T-cell (primary cell): ENCODE measurements at regions not wholly inside any gene's neighbourhood (a gene's known extent, or its start where the extent isn't known, plus 50 kb on each side); places are given as distances from the start of the nearest gene placed in this dataset.

Experiments used
- ATAC-seq, 4 experiments: fragments of 200-7000 bp in 3 of 4; fragments of 150-1000 bp in 1 of 4; cut with Tn5 transposase; replicated peaks in 1 of 4; 1 replicate in 3 of 4; 2 replicates in 1 of 4; pipeline ENCODE4 v1.10.0; 2021; ENCODE audit warnings: moderate library complexity in 3 of 4, mild to moderate bottlenecking in 2 of 4, moderate number of reproducible peaks in 1 of 4
- CTCF ChIA-PET, 2 donors: fragments of 300-600 bp; sonication (Branson Sonifier 250); formaldehyde crosslinking; loops; one replicate each; lab custom pipeline; 2022; ENCODE audit warnings: antibody characterized with exemption in 2 of 2; lab: Charles Lee
- POLR2A ChIA-PET, 2 donors: fragments of 300-600 bp; sonication (Branson Sonifier 250); formaldehyde crosslinking; loops; one replicate each; lab custom pipeline; 2022; ENCODE audit warnings: antibody characterized with exemption in 2 of 2; lab: Charles Lee
- DNase-seq, 35 experiments: peaks; one replicate each; pipeline versions ENCODE4 v3.0.0 to v3.0.0-alpha.2; 2013 to 2023
- H3K27ac ChIP-seq: one replicate; pipeline ENCODE4 v1.5.1; 2013; ENCODE audit warnings: low read length
- H3K27me3 ChIP-seq, 2 experiments: replicated peaks in 1 of 2; 1 replicate in 1 of 2; 2 replicates in 1 of 2; pipeline versions ENCODE4 v1.6.1 to v1.7.0; 2013; ENCODE audit warnings: low read length in 1 of 2, mixed read lengths in 1 of 2; ENCODE audit not compliant: control insufficient read depth in 2 of 2, insufficient read depth in 2 of 2; ENCODE audit errors: extremely low read depth in 1 of 2
- H3K36me3 ChIP-seq, 2 donors: 1 replicate in 1 of 2; 2 replicates in 1 of 2; pipeline versions ENCODE4 v1.6.1 to v1.7.0; 2013; ENCODE audit warnings: low read length in 1 of 2; ENCODE audit not compliant: control insufficient read depth in 2 of 2, insufficient read depth in 1 of 2; ENCODE audit errors: extremely low read depth in 1 of 2
- H3K4me1 ChIP-seq, 2 experiments: 1 replicate in 1 of 2; 2 replicates in 1 of 2; pipeline versions ENCODE4 v1.6.1 to v1.7.0; 2013; ENCODE audit warnings: low read length in 2 of 2, mixed read lengths in 1 of 2; ENCODE audit not compliant: insufficient read depth in 2 of 2, control insufficient read depth in 1 of 2; ENCODE audit errors: extremely low read depth in 1 of 2
- H3K4me3 ChIP-seq, 2 donors: 1 replicate in 1 of 2; 2 replicates in 1 of 2; pipeline versions ENCODE4 v1.5.1 to v1.7.0; 2013; ENCODE audit warnings: mild to moderate bottlenecking in 2 of 2, low read length in 1 of 2, moderate library complexity in 1 of 2; ENCODE audit not compliant: control insufficient read depth in 1 of 2; ENCODE audit errors: extremely low read depth in 1 of 2
- H3K9me3 ChIP-seq: 2 replicates; pipeline ENCODE4 v1.7.0; 2013
- H3K27ac Mint-ChIP-seq, 2 donors: one replicate each; pipeline ENCODE4 v1.8.0; 2020 to 2021; ENCODE audit warnings: mild to moderate bottlenecking in 2 of 2, mixed read lengths in 2 of 2
- H3K27me3 Mint-ChIP-seq, 2 donors: one replicate each; pipeline ENCODE4 v1.8.0; 2021 to 2022; ENCODE audit warnings: mixed read lengths in 2 of 2
- H3K36me3 Mint-ChIP-seq: one replicate; pipeline ENCODE4 v1.8.0; 2021; ENCODE audit warnings: mixed read lengths
- H3K4me1 Mint-ChIP-seq, 3 donors: one replicate each; pipeline ENCODE4 v1.8.0; 2020 to 2022; ENCODE audit warnings: mixed read lengths in 3 of 3, mild to moderate bottlenecking in 1 of 3
- H3K4me3 Mint-ChIP-seq, 3 donors: one replicate each; pipeline ENCODE4 v1.8.0; 2020 to 2022; ENCODE audit warnings: mild to moderate bottlenecking in 3 of 3, mixed read lengths in 3 of 3, moderate library complexity in 3 of 3
- H3K9me3 Mint-ChIP-seq, 3 donors: one replicate each; pipeline ENCODE4 v1.8.0; 2020 to 2022; ENCODE audit warnings: mixed read lengths in 3 of 3
- WGBS: methylation state at CpG from one replicate; pipeline ENCODE4 v1.1.5; 2013; ENCODE audit warnings: missing lambda C conversion rate; ENCODE audit not compliant: insufficient coverage; 5-methylcytosine and 5-hydroxymethylcytosine counted together

DNA sequence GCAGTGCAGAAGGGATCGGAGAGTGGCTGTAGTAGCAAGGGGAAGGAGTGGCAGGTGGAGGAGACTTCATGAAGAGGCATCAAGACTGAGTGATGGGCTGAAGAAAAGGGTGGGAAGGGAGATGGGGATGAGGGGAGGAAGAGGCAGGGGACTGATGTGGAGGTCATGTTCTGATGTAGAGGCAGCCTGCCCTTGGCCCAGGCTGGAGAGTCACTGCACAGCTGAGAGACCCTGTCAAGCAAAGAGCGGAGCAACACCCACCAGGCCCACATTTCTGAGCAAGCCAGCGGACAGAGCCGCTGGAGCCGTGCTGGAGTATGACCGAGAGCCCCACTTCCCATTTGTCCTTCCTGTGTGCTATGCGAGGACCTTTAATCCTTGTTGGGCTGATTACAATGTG lies 501.6 kb upstream of the MKI67 start:
- no peak for DNase-seq
- no peak overlapping the region for H3K4me3 Mint-ChIP-seq
- POLR2A ChIA-PET = no interaction called here
- peaks cover 3 to 7% of the 10 kb centered on the region in 2 donors for H3K27me3 Mint-ChIP-seq
- WGBS = 79% methylated on average over 5 of the region's 7 CpGs
- ATAC-seq = no peak
- no peaks in the 10 kb centered on the region for H3K36me3 Mint-ChIP-seq
- Histone ChIP-seq H3K27me3 (peaks cover 0 to 14% of the 10 kb centered on the region in 2 experiments), H3K36me3 (no peaks in the 10 kb centered on the region), H3K9me3 (no peaks in the 10 kb centered on the region), H3K4me1 (no peaks in the 10 kb centered on the region), H3K27ac (no peak overlapping the region), H3K4me3 (no peak overlapping the region)
- H3K9me3 Mint-ChIP-seq = no peaks in the 10 kb centered on the region
- H3K4me1 Mint-ChIP-seq = no peaks in the 10 kb centered on the region
- CTCF ChIA-PET = no interaction called here
- H3K27ac Mint-ChIP-seq = no peak overlapping the region

DNA sequence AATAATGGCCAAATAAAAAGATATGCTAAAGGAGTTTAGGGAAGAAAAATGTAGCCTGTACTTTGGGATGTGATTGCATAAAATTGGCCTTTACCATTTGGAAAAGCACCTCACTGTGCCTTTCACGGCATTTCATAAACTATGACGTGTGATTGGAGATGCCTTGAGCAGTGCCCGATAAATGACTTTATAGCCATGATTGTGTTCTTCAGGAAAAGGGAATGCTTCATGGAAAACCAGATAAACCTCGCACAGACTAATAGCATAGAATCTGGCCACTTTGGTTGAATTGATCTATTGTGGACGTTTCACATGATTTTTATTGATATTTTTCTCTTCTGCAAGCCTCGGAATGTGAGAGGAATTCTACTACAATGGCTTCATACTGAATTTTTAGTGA lies 502.0 kb upstream of the MKI67 start:
- H3K36me3 ChIP-seq = no peaks in the 10 kb centered on the region
- DNase-seq (no peak), ATAC-seq (no peak)
- Mint-ChIP-seq H3K27ac (no peak overlapping the region), H3K27me3 (peaks cover 3 to 7% of the 10 kb centered on the region in 2 donors), H3K9me3 (no peaks in the 10 kb centered on the region), H3K36me3 (no peaks in the 10 kb centered on the region), H3K4me3 (no peak overlapping the region), H3K4me1 (no peaks in the 10 kb centered on the region)
- ChIA-PET POLR2A (no interaction called here), CTCF (no interaction called here)
- no peaks in the 10 kb centered on the region for H3K9me3 ChIP-seq
- WGBS = 29% methylated on average over 1 of the region's 6 CpGs
- no peak overlapping the region for H3K27ac ChIP-seq
- no peaks in the 10 kb centered on the region for H3K4me1 ChIP-seq
- H3K27me3 ChIP-seq = peaks cover 0 to 9% of the 10 kb centered on the region in 2 experiments
- H3K4me3 ChIP-seq = no peak overlapping the region

DNA sequence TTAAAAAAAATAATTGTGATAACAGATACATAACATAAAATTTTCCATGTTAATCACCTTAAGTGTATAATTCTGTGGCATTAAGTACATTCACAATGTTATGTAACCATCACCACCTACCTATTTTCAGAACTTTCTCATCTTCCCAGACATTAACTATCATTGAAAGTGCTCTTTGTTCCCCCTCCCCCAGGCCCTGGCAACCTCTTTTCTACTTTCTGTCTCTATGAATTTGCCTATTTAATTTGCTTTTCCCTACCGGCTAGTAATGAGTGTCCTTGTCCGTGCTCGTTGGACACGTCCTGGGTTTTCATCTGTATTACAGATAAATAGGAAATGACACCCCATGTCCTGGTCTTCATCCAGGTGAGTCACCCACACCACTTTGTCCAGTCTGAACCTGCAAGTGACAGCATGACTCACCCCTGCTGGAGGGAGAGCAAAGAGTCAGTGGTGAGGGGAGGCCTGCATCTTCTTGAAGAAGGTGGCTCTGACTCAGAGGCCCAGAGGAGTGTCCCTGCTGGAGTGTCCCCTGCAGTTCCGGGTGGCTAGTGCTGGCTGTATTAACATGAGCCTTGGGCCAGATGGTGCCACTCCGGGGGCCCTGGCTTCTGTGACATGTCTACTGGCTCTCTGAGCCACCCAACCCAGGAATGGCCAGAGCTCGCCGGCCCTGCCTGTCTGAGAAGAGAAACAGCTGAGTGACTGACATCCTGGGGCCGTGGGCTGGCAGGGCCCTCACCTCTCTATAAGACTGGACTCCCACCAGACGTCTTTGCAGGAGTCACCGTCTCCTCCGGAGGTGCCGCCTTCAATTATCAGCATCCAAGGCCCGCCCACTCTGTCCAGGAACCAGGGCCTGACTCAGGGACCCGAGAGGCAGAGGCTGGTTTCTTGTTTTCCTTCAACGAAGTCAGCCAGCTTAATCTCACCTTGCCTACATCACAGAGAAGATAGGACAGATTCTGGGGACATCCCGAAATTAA lies 503.2 kb upstream of the MKI67 start:
- H3K27ac ChIP-seq = no peak overlapping the region
- DNase-seq (no peak), ATAC-seq (no peak)
- H3K4me3 ChIP-seq = no peak overlapping the region
- Mint-ChIP-seq H3K27ac (no peak overlapping the region), H3K4me1 (no peaks in the 10 kb centered on the region), H3K27me3 (peaks cover 3 to 7% of the 10 kb centered on the region in 2 donors), H3K4me3 (no peak overlapping the region), H3K9me3 (no peaks in the 10 kb centered on the region), H3K36me3 (no peaks in the 10 kb centered on the region)
- CTCF ChIA-PET = no interaction called here
- peaks cover 0 to 8% of the 10 kb centered on the region in 2 experiments for H3K27me3 ChIP-seq
- POLR2A ChIA-PET = no interaction called here
- H3K9me3 ChIP-seq = no peaks in the 10 kb centered on the region
- 75% methylated on average over 10 of the region's 17 CpGs for WGBS
- no peaks in the 10 kb centered on the region for H3K36me3 ChIP-seq
- H3K4me1 ChIP-seq = no peaks in the 10 kb centered on the region

DNA sequence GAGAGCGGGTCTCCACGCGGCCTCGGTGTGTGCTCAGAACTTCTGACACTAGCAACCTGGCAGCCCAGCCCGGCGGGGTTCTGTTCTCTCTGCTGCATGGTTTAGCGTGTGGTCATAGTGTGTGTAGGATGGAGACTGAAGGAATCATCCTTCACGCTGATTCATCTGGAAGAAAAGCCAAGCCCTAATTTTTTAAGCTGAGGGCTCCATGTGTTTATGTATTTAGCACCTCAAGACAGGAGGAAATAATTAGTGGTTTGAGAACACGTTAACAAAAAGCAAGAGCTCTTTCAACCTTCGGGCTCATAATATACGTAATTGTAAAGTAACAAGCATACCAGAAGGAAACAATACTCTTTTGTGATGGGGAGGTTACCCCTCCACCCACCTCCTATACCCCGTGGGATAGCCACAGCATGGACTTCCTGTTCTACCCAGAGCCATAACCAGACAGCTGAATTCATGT lies 504.6 kb upstream of the MKI67 start:
- no peaks in the 10 kb centered on the region for H3K36me3 Mint-ChIP-seq
- Histone ChIP-seq H3K27me3 (peaks cover 2 to 8% of the 10 kb centered on the region in 2 experiments), H3K4me1 (no peaks in the 10 kb centered on the region), H3K27ac (no peak overlapping the region), H3K9me3 (no peaks in the 10 kb centered on the region), H3K4me3 (no peak overlapping the region), H3K36me3 (no peaks in the 10 kb centered on the region)
- H3K27ac Mint-ChIP-seq = no peak overlapping the region
- H3K9me3 Mint-ChIP-seq = no peaks in the 10 kb centered on the region
- H3K4me1 Mint-ChIP-seq = no peaks in the 10 kb centered on the region
- WGBS = 96% methylated on average over 6 of the region's 12 CpGs
- no peak for ATAC-seq
- CTCF ChIA-PET = interaction anchor here in 1 of 2 donors (0.6 kb wide), 1 partner anchor 31 kb away, joined by 3 read pairs; no protein-coding TSS in a partner anchor
- no peak overlapping the region for H3K4me3 Mint-ChIP-seq
- no peak for DNase-seq
- POLR2A ChIA-PET = no interaction called here
- peaks cover 3 to 8% of the 10 kb centered on the region in 2 donors for H3K27me3 Mint-ChIP-seq

DNA sequence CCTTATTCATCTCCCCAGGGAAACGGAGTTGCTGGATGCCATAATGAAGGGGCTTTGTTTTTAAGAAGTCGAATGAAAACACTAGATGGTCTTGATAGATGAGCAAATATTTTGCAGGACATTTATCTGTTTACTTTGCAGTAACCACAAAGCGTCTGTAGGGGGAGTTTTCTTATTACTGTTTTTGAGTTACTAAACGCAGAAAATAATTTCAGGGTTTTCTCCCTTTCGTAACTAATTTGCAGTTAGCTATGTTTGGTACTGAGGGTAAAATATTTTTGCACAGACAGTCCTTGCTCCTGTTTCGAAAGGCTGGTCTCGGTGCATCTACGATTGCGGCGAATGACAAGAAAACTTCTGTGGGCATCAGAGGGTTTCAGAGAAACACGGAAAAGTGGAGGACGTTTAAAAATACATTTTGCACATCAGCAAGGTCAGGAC lies 505.6 kb upstream of the MKI67 start:
- ChIA-PET POLR2A (no interaction called here), CTCF (interaction anchor here in 1 of 2 donors (0.6 kb wide), 1 partner anchor 32 kb away, joined by 3 read pairs; no protein-coding TSS in a partner anchor)
- ATAC-seq (no peak), DNase-seq (peak in 1 of 35 experiments; percentile 2)
- Mint-ChIP-seq H3K36me3 (no peaks in the 10 kb centered on the region), H3K27ac (no peak overlapping the region), H3K9me3 (no peaks in the 10 kb centered on the region), H3K4me3 (no peak overlapping the region), H3K4me1 (no peaks in the 10 kb centered on the region), H3K27me3 (peaks cover 0 to 8% of the 10 kb centered on the region in 2 donors)
- WGBS = 68% methylated on average over 10 of the region's 12 CpGs
- H3K36me3 ChIP-seq = no peaks in the 10 kb centered on the region
- H3K9me3 ChIP-seq = no peaks in the 10 kb centered on the region
- no peak overlapping the region for H3K4me3 ChIP-seq
- H3K4me1 ChIP-seq = no peaks in the 10 kb centered on the region
- no peak overlapping the region for H3K27ac ChIP-seq
- H3K27me3 ChIP-seq = peaks cover 2 to 8% of the 10 kb centered on the region in 2 experiments

DNA sequence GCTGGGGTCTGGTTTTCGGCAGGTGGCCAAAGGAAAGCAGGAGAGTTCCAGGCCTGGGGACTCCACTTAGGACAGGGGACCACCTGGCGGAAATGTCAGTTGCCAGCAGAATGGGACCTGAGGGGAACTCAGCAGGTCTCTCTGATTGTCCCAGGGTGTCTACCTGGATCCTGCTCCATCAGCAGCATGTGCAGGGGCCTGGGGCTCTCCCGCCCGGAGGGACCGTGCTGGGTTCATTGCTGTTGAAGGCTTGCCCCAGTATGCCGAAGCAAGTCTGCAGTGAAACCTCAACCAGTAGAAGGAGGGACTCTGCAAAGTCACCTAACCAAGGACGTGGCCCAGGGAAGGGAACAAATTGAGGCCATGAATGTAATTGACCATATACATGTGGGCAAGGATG lies 506.5 kb upstream of the MKI67 start:
- ChIA-PET CTCF (no interaction called here), POLR2A (no interaction called here)
- Mint-ChIP-seq H3K9me3 (peaks cover 0 to 3% (median 0%) of the 10 kb centered on the region in 3 donors), H3K4me1 (no peaks in the 10 kb centered on the region), H3K4me3 (no peak overlapping the region), H3K27me3 (peaks cover 0 to 8% of the 10 kb centered on the region in 2 donors), H3K27ac (no peak overlapping the region), H3K36me3 (no peaks in the 10 kb centered on the region)
- H3K4me3 ChIP-seq = no peak overlapping the region
- peaks cover 2 to 8% of the 10 kb centered on the region in 2 experiments for H3K27me3 ChIP-seq
- no peaks in the 10 kb centered on the region for H3K36me3 ChIP-seq
- no peak overlapping the region for H3K27ac ChIP-seq
- ATAC-seq (no peak), DNase-seq (no peak)
- whole genome bisulfite sequencing = 90% methylated on average over 6 of the region's 7 CpGs
- no peaks in the 10 kb centered on the region for H3K4me1 ChIP-seq
- H3K9me3 ChIP-seq = no peaks in the 10 kb centered on the region
